ENCODE measurements at regions not wholly inside any gene's neighbourhood (a gene's known extent, or its start where the extent isn't known, plus 50 kb on each side); places are given as distances from the start of the nearest gene placed in this dataset.

- no peak for TF ChIP-seq CTCF (IDR thresholded peaks at IDR 0.05)
- no peak for TF ChIP-seq REST (IDR thresholded peaks at IDR 0.05; ENCODE audit: insufficient read depth in 1 of 2, low read depth in 2 of 2, low read length in 1 of 2)
Observed at GRCh38 chr3:166478356-166478755, 641.1 kb upstream of the BCHE start.
